ENCODE measurements at regions not wholly inside any gene's neighbourhood (a gene's known extent, or its start where the extent isn't known, plus 50 kb on each side); places are given as distances from the start of the nearest gene placed in this dataset.

GRCh38 chr3:198106265-198106664 lies 146.2 kb downstream of the LMLN start:
- ATAC-seq (ENCODE audit: insufficient read depth, low read depth) = no peak
- H3K27ac ChIP-seq (ENCODE audit: low read length) = no peak overlapping the region

GRCh38 chr3:198107840-198108734 lies 148.1 kb downstream of the LMLN start:
- H3K4me2 ChIP-seq (ENCODE audit: insufficient read depth, low read length) = no peak overlapping the region
- no peak overlapping the region for H3K4me3 ChIP-seq (ENCODE audit: low read depth in 1 of 2, low read length in 2 of 2)
- no peak overlapping the region for H3K9ac ChIP-seq (ENCODE audit: low read depth, low read length)
- H3K36me3 ChIP-seq (ENCODE audit: insufficient read depth, low read length) = no peaks in the 10 kb centered on the region
- TF ChIP-seq EZH2 (IDR thresholded peaks at IDR 0.05; ENCODE audit: borderline replicate concordance, low read depth, low read length, severe bottlenecking) (no peak), CTCF (IDR thresholded peaks at IDR 0.05; ENCODE audit: borderline replicate concordance, extremely low read depth, low read length, poor library complexity, severe bottlenecking) (no peak)
- H3K4me1 ChIP-seq (ENCODE audit: insufficient read depth, low read length) = no peaks in the 10 kb centered on the region
- H2AFZ ChIP-seq (ENCODE audit: low read depth, low read length) = no peak overlapping the region
- H3K27me3 ChIP-seq (ENCODE audit: insufficient read depth, low read length, poor library complexity) = no peaks in the 10 kb centered on the region
- no peak for ATAC-seq (ENCODE audit: insufficient read depth, low read depth)
- no peaks in the 10 kb centered on the region for H4K20me1 ChIP-seq (ENCODE audit: insufficient read depth, low read length)
- H3K27ac ChIP-seq (ENCODE audit: low read length) = no peak overlapping the region
- peaks cover 8% of the 10 kb centered on the region for H3K9me3 ChIP-seq (ENCODE audit: insufficient read depth, low read length, severe bottlenecking)
- no peak for DNase-seq
- no peaks in the 10 kb centered on the region for H3K79me2 ChIP-seq (ENCODE audit: insufficient read depth, low read length)

More at GRCh38 chr3:198106265-198106664, 146.2 kb downstream of the LMLN start:
- Histone ChIP-seq H3K36me3 (ENCODE audit: insufficient read depth, low read length) (no peaks in the 10 kb centered on the region), H3K4me3 (ENCODE audit: low read depth in 1 of 2, low read length in 2 of 2) (no peak overlapping the region), H3K9ac (ENCODE audit: low read depth, low read length) (no peak overlapping the region), H4K20me1 (ENCODE audit: insufficient read depth, low read length) (no peaks in the 10 kb centered on the region), H3K79me2 (ENCODE audit: insufficient read depth, low read length) (no peaks in the 10 kb centered on the region), H2AFZ (ENCODE audit: low read depth, low read length) (no peak overlapping the region), H3K9me3 (ENCODE audit: insufficient read depth, low read length, severe bottlenecking) (peaks cover 8% of the 10 kb centered on the region), H3K4me1 (ENCODE audit: insufficient read depth, low read length) (no peaks in the 10 kb centered on the region), H3K27me3 (ENCODE audit: insufficient read depth, low read length, poor library complexity) (no peaks in the 10 kb centered on the region), H3K4me2 (ENCODE audit: insufficient read depth, low read length) (no peak overlapping the region)
- DNase-seq = no peak
- no peak for TF ChIP-seq EZH2 (IDR thresholded peaks at IDR 0.05; ENCODE audit: borderline replicate concordance, low read depth, low read length, severe bottlenecking)
- no peak for TF ChIP-seq CTCF (IDR thresholded peaks at IDR 0.05; ENCODE audit: borderline replicate concordance, extremely low read depth, low read length, poor library complexity, severe bottlenecking)

GRCh38 chr3:198109883-198110282 lies 149.9 kb downstream of the LMLN start:
- ATAC-seq (ENCODE audit: insufficient read depth, low read depth) (no peak), DNase-seq (no peak)
- no peaks in the 10 kb centered on the region for H3K36me3 ChIP-seq (ENCODE audit: insufficient read depth, low read length)
- H3K9ac ChIP-seq (ENCODE audit: low read depth, low read length) = no peak overlapping the region
- H4K20me1 ChIP-seq (ENCODE audit: insufficient read depth, low read length) = no peaks in the 10 kb centered on the region
- no peak overlapping the region for H3K4me3 ChIP-seq (ENCODE audit: low read depth in 1 of 2, low read length in 2 of 2)
- H3K9me3 ChIP-seq (ENCODE audit: insufficient read depth, low read length, severe bottlenecking) = peaks cover 8% of the 10 kb centered on the region
- no peak overlapping the region for H3K27ac ChIP-seq (ENCODE audit: low read length)
- no peak overlapping the region for H2AFZ ChIP-seq (ENCODE audit: low read depth, low read length)
- no peaks in the 10 kb centered on the region for H3K27me3 ChIP-seq (ENCODE audit: insufficient read depth, low read length, poor library complexity)
- no peak for TF ChIP-seq CTCF (IDR thresholded peaks at IDR 0.05; ENCODE audit: borderline replicate concordance, extremely low read depth, low read length, poor library complexity, severe bottlenecking)
- TF ChIP-seq EZH2 (IDR thresholded peaks at IDR 0.05; ENCODE audit: borderline replicate concordance, low read depth, low read length, severe bottlenecking) = no peak
- H3K4me2 ChIP-seq (ENCODE audit: insufficient read depth, low read length) = no peak overlapping the region
- H3K79me2 ChIP-seq (ENCODE audit: insufficient read depth, low read length) = no peaks in the 10 kb centered on the region
- H3K4me1 ChIP-seq (ENCODE audit: insufficient read depth, low read length) = no peaks in the 10 kb centered on the region

All from DND-41 (cell line).